PFSK-1 (cell line): ENCODE measurements at regions not wholly inside any gene's neighbourhood (a gene's known extent, or its start where the extent isn't known, plus 50 kb on each side); places are given as distances from the start of the nearest gene placed in this dataset.

Source experiments
- FOXP2 ChIP-seq: optimal IDR thresholded peaks from 2 replicates; pipeline ENCODE3; 2011; ENCODE audit warnings: borderline replicate concordance, control low read depth, inconsistent platforms; ENCODE audit not compliant: insufficient read depth; ENCODE audit errors: extremely low read length, extremely low read depth
- POLR2AphosphoS5 ChIP-seq: IDR thresholded peaks from 2 replicates; pipeline ENCODE4 v1.6.1; 2012; ENCODE audit warnings: low read depth, mild to moderate bottlenecking, control low read depth, low read length, moderate library complexity
- REST ChIP-seq, 2 experiments: IDR thresholded peaks; 2 replicates each; pipeline versions ENCODE4 v1.6.1 to v1.8.0; 2011 to 2012; ENCODE audit warnings: low read depth in 2 of 2, low read length in 2 of 2, control low read depth in 1 of 2, inconsistent platforms in 1 of 2, mild to moderate bottlenecking in 1 of 2, moderate library complexity in 1 of 2; ENCODE audit not compliant: insufficient read depth in 1 of 2
- SIN3A ChIP-seq: IDR thresholded peaks from 2 replicates; pipeline ENCODE4 v1.6.1; 2012; ENCODE audit warnings: mild to moderate bottlenecking, low read length, moderate library complexity, borderline replicate concordance; ENCODE audit not compliant: insufficient read depth
- TAF1 ChIP-seq: IDR thresholded peaks from 2 replicates; pipeline ENCODE4 v1.6.1; 2012; ENCODE audit warnings: low read length, control low read depth, borderline replicate concordance; ENCODE audit not compliant: insufficient read depth

GRCh38 chr7:25847336-25848070 lies 304.5 kb upstream of the NFE2L3 start:
- TF ChIP-seq FOXP2 (no peak), POLR2AphosphoS5 (no peak), SIN3A (no peak), REST (IDR thresholded peaks at IDR 0.05; ENCODE audit: insufficient read depth in 1 of 2, low read depth in 2 of 2, low read length in 2 of 2) (no peak), TAF1 (no peak)

GRCh38 chr7:25849500-25850184 lies 302.4 kb upstream of the NFE2L3 start:
- no peak for TF ChIP-seq FOXP2
- no peak for TF ChIP-seq REST (IDR thresholded peaks at IDR 0.05; ENCODE audit: insufficient read depth in 1 of 2, low read depth in 2 of 2, low read length in 2 of 2)
- TF ChIP-seq SIN3A, result no peak
- TF ChIP-seq POLR2AphosphoS5, result no peak
- TF ChIP-seq TAF1, result no peak

GRCh38 chr7:25850216-25850615 lies 301.8 kb upstream of the NFE2L3 start:
- no peak for TF ChIP-seq POLR2AphosphoS5
- TF ChIP-seq REST (IDR thresholded peaks at IDR 0.05; ENCODE audit: insufficient read depth in 1 of 2, low read depth in 2 of 2, low read length in 2 of 2), result no peak
- no peak for TF ChIP-seq SIN3A
- no peak for TF ChIP-seq FOXP2
- no peak for TF ChIP-seq TAF1

GRCh38 chr7:25850735-25851134 lies 301.3 kb upstream of the NFE2L3 start:
- TF ChIP-seq POLR2AphosphoS5, result no peak
- no peak for TF ChIP-seq SIN3A
- TF ChIP-seq FOXP2, result no peak
- TF ChIP-seq TAF1, result no peak
- TF ChIP-seq REST (IDR thresholded peaks at IDR 0.05; ENCODE audit: insufficient read depth in 1 of 2, low read depth in 2 of 2, low read length in 2 of 2), result no peak
